ENCODE measurements at regions not wholly inside any gene's neighbourhood (a gene's known extent, or its start where the extent isn't known, plus 50 kb on each side); places are given as distances from the start of the nearest gene placed in this dataset.
A peak's percentile ranks its signal among the peaks of the same experiment; 100 is the strongest.

- TF ChIP-seq, protein P1, sequence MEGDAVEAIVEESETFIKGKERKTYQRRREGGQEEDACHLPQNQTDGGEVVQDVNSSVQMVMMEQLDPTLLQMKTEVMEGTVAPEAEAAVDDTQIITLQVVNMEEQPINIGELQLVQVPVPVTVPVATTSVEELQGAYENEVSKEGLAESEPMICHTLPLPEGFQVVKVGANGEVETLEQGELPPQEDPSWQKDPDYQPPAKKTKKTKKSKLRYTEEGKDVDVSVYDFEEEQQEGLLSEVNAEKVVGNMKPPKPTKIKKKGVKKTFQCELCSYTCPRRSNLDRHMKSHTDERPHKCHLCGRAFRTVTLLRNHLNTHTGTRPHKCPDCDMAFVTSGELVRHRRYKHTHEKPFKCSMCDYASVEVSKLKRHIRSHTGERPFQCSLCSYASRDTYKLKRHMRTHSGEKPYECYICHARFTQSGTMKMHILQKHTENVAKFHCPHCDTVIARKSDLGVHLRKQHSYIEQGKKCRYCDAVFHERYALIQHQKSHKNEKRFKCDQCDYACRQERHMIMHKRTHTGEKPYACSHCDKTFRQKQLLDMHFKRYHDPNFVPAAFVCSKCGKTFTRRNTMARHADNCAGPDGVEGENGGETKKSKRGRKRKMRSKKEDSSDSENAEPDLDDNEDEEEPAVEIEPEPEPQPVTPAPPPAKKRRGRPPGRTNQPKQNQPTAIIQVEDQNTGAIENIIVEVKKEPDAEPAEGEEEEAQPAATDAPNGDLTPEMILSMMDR (optimal IDR thresholded peaks at IDR 0.05 in 1 of 3, IDR thresholded peaks at IDR 0.05 in 1 of 3, conservative IDR thresholded peaks at IDR 0.05 in 1 of 3; ENCODE audit: extremely low read depth in 1 of 3, insufficient read depth in 2 of 3, low read length in 3 of 3) = no peak
- TF ChIP-seq EZH2 (IDR thresholded peaks at IDR 0.05; ENCODE audit: low read length) = no peak
- Histone ChIP-seq H3K9me3 (ENCODE audit: control insufficient read depth, low read depth, low read length) (no peaks in the 10 kb centered on the region), H3K4me1 (ENCODE audit: control insufficient read depth, extremely low read depth, insufficient read depth, low read length) (no peaks in the 10 kb centered on the region), H3K4me2 (ENCODE audit: control insufficient read depth, extremely low read depth, insufficient read depth, low read depth, low read length) (no peak overlapping the region), H3K4me3 (ENCODE audit: control insufficient read depth in 2 of 3, extremely low read depth in 1 of 3, insufficient read depth in 2 of 3, low read depth in 1 of 3, low read length in 3 of 3) (no peak overlapping the region), H4K20me1 (ENCODE audit: control insufficient read depth, extremely low read depth, insufficient read depth, low read length) (no peaks in the 10 kb centered on the region), H3K27me3 (ENCODE audit: control insufficient read depth, extremely low read depth, insufficient read depth, low read length) (no peaks in the 10 kb centered on the region), H2AFZ (ENCODE audit: control insufficient read depth, low read length) (peak overlapping the region; percentile 50), H3K36me3 (ENCODE audit: control insufficient read depth in 2 of 2, extremely low read depth in 1 of 2, insufficient read depth in 2 of 2, low read length in 2 of 2) (no peaks in the 10 kb centered on the region), H3K27ac (ENCODE audit: control insufficient read depth, insufficient read depth, low read length) (no peak overlapping the region), H3K9me1 (ENCODE audit: control insufficient read depth, extremely low read depth, insufficient read depth, low read length) (no peaks in the 10 kb centered on the region), H3K9ac (ENCODE audit: control insufficient read depth, extremely low read depth, insufficient read depth, low read length) (no peak overlapping the region), H3K79me2 (ENCODE audit: control insufficient read depth, insufficient read depth, low read length) (no peaks in the 10 kb centered on the region)
- dilution Hi-C loops (cut with MboI; ENCODE audit: extremely low pct_ligation_motif_present, low sequenced_read_pairs) = no loop called here
- DNase-seq (ENCODE audit: low read depth, low spot score) (no peak), FAIRE-seq (no peak)
Measured at GRCh38 chr12:76220980-76221379, 127.2 kb downstream of the BBS10 start.

DNA sequence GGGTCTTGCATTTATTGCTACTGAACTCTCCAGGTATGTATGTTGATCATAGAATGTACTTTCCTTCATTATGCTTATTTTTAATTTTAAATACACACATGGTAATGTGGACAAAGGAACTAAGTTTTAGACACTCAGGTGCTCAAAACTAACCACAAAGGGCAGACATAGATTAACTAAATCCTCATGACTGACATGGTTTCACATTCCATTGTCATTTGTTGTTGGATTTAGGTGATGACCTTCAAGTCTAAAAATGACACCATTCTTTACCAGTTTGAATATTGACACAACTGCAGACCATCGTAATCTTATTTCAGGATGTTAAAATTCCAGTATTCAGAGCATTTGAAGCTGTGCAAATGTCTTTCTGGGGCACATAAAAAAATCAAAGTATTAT, 128.4 kb downstream of the BBS10 start:
- Histone ChIP-seq H3K4me3 (ENCODE audit: control insufficient read depth in 2 of 3, extremely low read depth in 1 of 3, insufficient read depth in 2 of 3, low read depth in 1 of 3, low read length in 3 of 3) (no peak overlapping the region), H3K27ac (ENCODE audit: control insufficient read depth, insufficient read depth, low read length) (no peak overlapping the region), H3K4me1 (ENCODE audit: control insufficient read depth, extremely low read depth, insufficient read depth, low read length) (no peaks in the 10 kb centered on the region), H2AFZ (ENCODE audit: control insufficient read depth, low read length) (no peak overlapping the region), H3K9me1 (ENCODE audit: control insufficient read depth, extremely low read depth, insufficient read depth, low read length) (no peaks in the 10 kb centered on the region), H3K9ac (ENCODE audit: control insufficient read depth, extremely low read depth, insufficient read depth, low read length) (no peak overlapping the region), H3K9me3 (ENCODE audit: control insufficient read depth, low read depth, low read length) (no peaks in the 10 kb centered on the region), H3K27me3 (ENCODE audit: control insufficient read depth, extremely low read depth, insufficient read depth, low read length) (no peaks in the 10 kb centered on the region), H4K20me1 (ENCODE audit: control insufficient read depth, extremely low read depth, insufficient read depth, low read length) (no peaks in the 10 kb centered on the region), H3K79me2 (ENCODE audit: control insufficient read depth, insufficient read depth, low read length) (no peaks in the 10 kb centered on the region), H3K36me3 (ENCODE audit: control insufficient read depth in 2 of 2, extremely low read depth in 1 of 2, insufficient read depth in 2 of 2, low read length in 2 of 2) (no peaks in the 10 kb centered on the region), H3K4me2 (ENCODE audit: control insufficient read depth, extremely low read depth, insufficient read depth, low read depth, low read length) (no peak overlapping the region)
- TF ChIP-seq, protein P1 (optimal IDR thresholded peaks at IDR 0.05 in 1 of 3, IDR thresholded peaks at IDR 0.05 in 1 of 3, conservative IDR thresholded peaks at IDR 0.05 in 1 of 3; ENCODE audit: extremely low read depth in 1 of 3, insufficient read depth in 2 of 3, low read length in 3 of 3) = no peak
- TF ChIP-seq EZH2 (IDR thresholded peaks at IDR 0.05; ENCODE audit: low read length) = no peak
- dilution Hi-C loops (cut with MboI; ENCODE audit: extremely low pct_ligation_motif_present, low sequenced_read_pairs) = no loop called here
- no peak for FAIRE-seq
- DNase-seq (ENCODE audit: low read depth, low spot score) = no peak
